ENCODE measurements at regions not wholly inside any gene's neighbourhood (a gene's known extent, or its start where the extent isn't known, plus 50 kb on each side); places are given as distances from the start of the nearest gene placed in this dataset.

GRCh38 chr4:116531026-116531425 lies 554.4 kb downstream of the TRAM1L1 start:
- TF ChIP-seq POLR2A (IDR thresholded peaks at IDR 0.05; ENCODE audit: insufficient read depth in 1 of 2, low read depth in 2 of 2, low read length in 2 of 2): no peak
- TF ChIP-seq CTCF (CRISPR knock-in tag; IDR thresholded peaks at IDR 0.05): no peak
- TF ChIP-seq NFKBIZ (CRISPR knock-in tag; IDR thresholded peaks at IDR 0.05): no peak
- no peak for TF ChIP-seq ZNF552 (CRISPR knock-in tag; IDR thresholded peaks at IDR 0.05; ENCODE audit: borderline replicate concordance)
- TF ChIP-seq EP300 (IDR thresholded peaks at IDR 0.05; ENCODE audit: low read depth in 2 of 2, low read length in 2 of 2): no peak
- no peak for TF ChIP-seq EP300 (CRISPR knock-in tag; IDR thresholded peaks at IDR 0.05; ENCODE audit: borderline replicate concordance)
- no peak for TF ChIP-seq ZNF543 (CRISPR knock-in tag; IDR thresholded peaks at IDR 0.05)
- no peak for TF ChIP-seq SMAD1 (CRISPR knock-in tag; IDR thresholded peaks at IDR 0.05; ENCODE audit: borderline replicate concordance, low read depth)
- TF ChIP-seq CBX5 (CRISPR knock-in tag; IDR thresholded peaks at IDR 0.05; ENCODE audit: borderline replicate concordance): no peak
- no peak for TF ChIP-seq ZFP41 (CRISPR knock-in tag; IDR thresholded peaks at IDR 0.05; ENCODE audit: borderline replicate concordance)
- TF ChIP-seq RAD21 (CRISPR knock-in tag; IDR thresholded peaks at IDR 0.05): no peak
- no peak for TF ChIP-seq TBL1XR1 (IDR thresholded peaks at IDR 0.05; ENCODE audit: borderline replicate concordance, low read length, partially characterized antibody)
- TF ChIP-seq ZNF274 (CRISPR knock-in tag; IDR thresholded peaks at IDR 0.05): no peak
- no peak for TF ChIP-seq HNF1B (CRISPR knock-in tag; IDR thresholded peaks at IDR 0.05)
- TF ChIP-seq ZMYM2 (CRISPR knock-in tag; IDR thresholded peaks at IDR 0.05): no peak

Data from HepG2 (cell line).